HUDEP-2 (cell line): ENCODE measurements at regions not wholly inside any gene's neighbourhood (a gene's known extent, or its start where the extent isn't known, plus 50 kb on each side); places are given as distances from the start of the nearest gene placed in this dataset.
A peak's percentile ranks its signal among the peaks of the same experiment; 100 is the strongest.

Source experiments
- DNase-seq, 76 experiments: peaks; one replicate each; lab custom pipeline; 2025; ENCODE audit not compliant: unreplicated experiment in 76 of 76; lab: John Stamatoyannopoulos, UW

- DNase-seq: no peak
These were observed 70.7 kb upstream of the PSMA6 start for GRCh38 chr14:35221462-35221861.

GRCh38 chr14:35222324-35222723, 69.9 kb upstream of the PSMA6 start:
- DNase-seq: no peak

GRCh38 chr14:35222872-35223466, 69.2 kb upstream of the PSMA6 start:
- no peak for DNase-seq

- no peak for DNase-seq
These were observed 68.3 kb upstream of the PSMA6 start for GRCh38 chr14:35223927-35224326.

- no peak for DNase-seq
These were observed 67.6 kb upstream of the PSMA6 start for GRCh38 chr14:35224615-35225014.

- DNase-seq: peak in 7 of 76 experiments; percentile 4 to 25 (median 6)
These were observed 62.9 kb upstream of the PSMA6 start for GRCh38 chr14:35229084-35229791.

GRCh38 chr14:35229792-35230089, 62.4 kb upstream of the PSMA6 start:
- DNase-seq: no peak

- DNase-seq: no peak
These were observed 60.9 kb upstream of the PSMA6 start for GRCh38 chr14:35231207-35231760.

- DNase-seq: no peak
These were observed 58.0 kb upstream of the PSMA6 start for GRCh38 chr14:35234012-35234805.

GRCh38 chr14:35235840-35236239, 56.3 kb upstream of the PSMA6 start:
- no peak for DNase-seq

- no peak for DNase-seq
These were observed 55.4 kb upstream of the PSMA6 start for GRCh38 chr14:35236806-35237205.

GRCh38 chr14:35240231-35240630, 52.0 kb upstream of the PSMA6 start:
- DNase-seq: no peak
